ENCODE measurements at regions not wholly inside any gene's neighbourhood (a gene's known extent, or its start where the extent isn't known, plus 50 kb on each side); places are given as distances from the start of the nearest gene placed in this dataset.
"Not testable (repeated sequence)": the region's sequence is repeated elsewhere in the genome, so short reads cannot be mapped to it uniquely, and the experiment has no call there.

DNA sequence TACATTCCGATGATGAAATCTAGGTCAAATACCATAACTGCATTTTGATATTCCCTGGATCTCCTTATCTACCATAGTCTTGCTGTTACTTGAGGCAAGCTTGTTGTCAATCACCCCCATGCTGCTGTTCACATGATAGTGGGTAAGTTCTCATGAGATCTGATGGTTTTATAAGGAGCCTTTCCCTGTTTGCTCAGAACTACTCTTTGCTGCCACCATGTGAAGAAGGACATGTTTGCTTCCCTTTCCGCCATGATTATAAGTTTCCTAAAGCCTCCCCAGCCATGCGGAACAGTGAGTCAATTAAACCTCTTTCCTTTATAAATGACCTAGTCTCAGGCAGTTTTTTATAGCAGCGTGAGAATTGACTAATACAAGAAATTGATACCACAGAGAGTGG lies 432.0 kb downstream of the GLUD2 start:
- Histone ChIP-seq H3K36me3 (ENCODE audit: control insufficient read depth, low read depth, low read length) (no peaks in the 10 kb centered on the region), H3K4me1 (ENCODE audit: control insufficient read depth, low read depth, low read length) (no peaks in the 10 kb centered on the region)

DNA sequence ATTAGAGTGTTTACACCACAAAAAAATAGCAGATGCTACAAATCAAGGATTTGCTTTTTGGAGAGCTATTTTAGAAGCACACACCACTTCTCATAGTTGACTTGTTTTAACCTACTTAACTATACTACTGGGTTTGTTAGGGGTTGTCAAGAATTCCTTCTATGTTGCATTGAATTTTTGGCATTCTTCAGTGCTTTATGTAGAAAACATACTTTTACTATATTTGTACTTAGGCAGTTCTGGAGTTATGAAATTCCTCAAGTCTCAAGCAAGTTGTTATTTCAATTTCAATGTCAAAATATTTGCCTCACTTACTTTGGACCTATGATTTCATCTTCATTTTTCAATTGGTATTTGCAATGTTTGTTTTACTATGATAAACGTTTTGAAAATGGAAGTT lies 449.6 kb downstream of the GLUD2 start:
- no peaks in the 10 kb centered on the region for H3K4me1 ChIP-seq (ENCODE audit: control insufficient read depth, low read depth, low read length)
- no peak overlapping the region for H3K4me3 ChIP-seq (ENCODE audit: low read length)
- H3K9me3 ChIP-seq (ENCODE audit: control insufficient read depth, low read depth, low read length) = peaks cover 4% of the 10 kb centered on the region
- H3K27ac ChIP-seq (ENCODE audit: low read length) = no peak overlapping the region
- H3K36me3 ChIP-seq (ENCODE audit: control insufficient read depth, low read depth, low read length) = no peaks in the 10 kb centered on the region
- no peaks in the 10 kb centered on the region for H3K27me3 ChIP-seq (ENCODE audit: control insufficient read depth, insufficient read depth, low read length)
- H3K9ac ChIP-seq (ENCODE audit: low read length) = no peak overlapping the region

More for the DNA sequence above, 432.0 kb downstream of the GLUD2 start:
- Histone ChIP-seq H3K9ac (ENCODE audit: low read length) (no peak overlapping the region), H3K27me3 (ENCODE audit: control insufficient read depth, insufficient read depth, low read length) (no peaks in the 10 kb centered on the region), H3K9me3 (ENCODE audit: control insufficient read depth, low read depth, low read length) (peaks cover 18% of the 10 kb centered on the region), H3K4me3 (ENCODE audit: low read length) (no peak overlapping the region), H3K27ac (ENCODE audit: low read length) (no peak overlapping the region)

DNA sequence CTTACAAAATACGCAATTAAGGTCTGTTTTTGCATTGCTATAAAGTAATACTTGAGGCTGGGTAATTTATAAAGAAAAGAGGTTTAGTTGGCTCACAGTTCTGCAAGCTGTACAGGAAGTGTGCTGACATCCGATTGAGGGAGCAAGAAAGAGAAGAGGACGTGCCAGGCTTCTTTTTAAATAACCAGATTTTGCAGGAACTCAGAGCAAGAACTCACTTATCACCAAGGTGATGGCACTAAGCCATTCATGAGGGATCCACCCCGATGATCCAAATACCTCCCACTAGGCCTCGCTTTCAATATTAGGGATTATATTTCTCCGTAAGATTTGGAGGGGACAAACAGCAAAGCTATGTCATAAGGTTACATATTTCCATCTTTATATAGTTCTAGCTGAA lies 456.7 kb downstream of the GLUD2 start:
- Histone ChIP-seq H3K27ac (ENCODE audit: low read length) (no peak overlapping the region), H3K27me3 (ENCODE audit: control insufficient read depth, insufficient read depth, low read length) (no peaks in the 10 kb centered on the region), H3K4me1 (ENCODE audit: control insufficient read depth, low read depth, low read length) (no peaks in the 10 kb centered on the region), H3K9ac (ENCODE audit: low read length) (no peak overlapping the region), H3K4me3 (ENCODE audit: low read length) (no peak overlapping the region), H3K9me3 (ENCODE audit: control insufficient read depth, low read depth, low read length) (no peaks in the 10 kb centered on the region), H3K36me3 (ENCODE audit: control insufficient read depth, low read depth, low read length) (no peaks in the 10 kb centered on the region)

DNA sequence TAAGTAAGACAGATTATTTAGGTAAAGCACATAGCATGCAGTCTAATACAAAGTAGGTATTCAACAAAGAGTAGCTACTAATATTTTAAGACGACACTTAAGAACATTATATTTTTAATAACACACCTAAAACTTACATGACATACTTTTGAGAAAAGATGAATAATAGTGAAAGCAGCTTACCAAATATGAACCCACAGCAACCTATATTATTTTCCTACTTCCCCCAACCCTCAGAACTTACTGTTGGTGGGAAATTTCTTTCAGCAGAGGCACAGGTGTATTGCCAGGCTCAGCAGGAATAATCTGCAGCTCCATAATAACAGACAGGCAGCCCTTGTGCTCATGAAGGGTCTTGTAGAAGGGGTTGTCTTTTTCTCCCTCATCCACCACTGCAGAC lies 498.9 kb downstream of the GLUD2 start:
- no peaks in the 10 kb centered on the region for H3K27me3 ChIP-seq (ENCODE audit: control insufficient read depth, insufficient read depth, low read length)
- H3K36me3 ChIP-seq (ENCODE audit: control insufficient read depth, low read depth, low read length) = no peaks in the 10 kb centered on the region
- no peak overlapping the region for H3K9ac ChIP-seq (ENCODE audit: low read length)
- no peak overlapping the region for H3K27ac ChIP-seq (ENCODE audit: low read length)
- H3K4me1 ChIP-seq (ENCODE audit: control insufficient read depth, low read depth, low read length) = no peaks in the 10 kb centered on the region
- H3K9me3 ChIP-seq (ENCODE audit: control insufficient read depth, low read depth, low read length) = peaks cover 22% of the 10 kb centered on the region
- no peak overlapping the region for H3K4me3 ChIP-seq (ENCODE audit: low read length)

DNA sequence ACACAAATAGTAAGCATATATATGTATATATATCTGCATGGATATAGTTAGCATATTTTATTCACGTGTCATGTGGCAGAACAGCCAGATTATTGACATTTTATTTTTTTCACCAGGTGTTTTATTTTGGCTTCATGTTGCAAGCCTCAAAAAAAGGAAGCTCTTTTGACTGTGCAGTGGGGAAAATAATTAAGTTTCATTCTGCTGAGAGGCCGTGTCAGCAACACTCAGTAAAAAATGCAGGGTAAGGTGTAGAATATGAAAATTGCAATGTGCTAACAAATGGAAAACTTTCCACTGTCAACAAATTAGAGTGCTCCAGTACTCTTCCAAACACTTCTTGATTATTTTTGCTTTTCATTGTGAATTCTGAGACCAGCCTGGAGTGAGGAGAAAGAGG lies 511.5 kb downstream of the GLUD2 start:
- peaks cover 5% of the 10 kb centered on the region for H3K9me3 ChIP-seq (ENCODE audit: control insufficient read depth, low read depth, low read length)
- no peaks in the 10 kb centered on the region for H3K27me3 ChIP-seq (ENCODE audit: control insufficient read depth, insufficient read depth, low read length)
- no peaks in the 10 kb centered on the region for H3K4me1 ChIP-seq (ENCODE audit: control insufficient read depth, low read depth, low read length)
- H3K36me3 ChIP-seq (ENCODE audit: control insufficient read depth, low read depth, low read length) = no peaks in the 10 kb centered on the region
- H3K9ac ChIP-seq (ENCODE audit: low read length) = no peak overlapping the region
- H3K27ac ChIP-seq (ENCODE audit: low read length) = no peak overlapping the region
- H3K4me3 ChIP-seq (ENCODE audit: low read length) = no peak overlapping the region

DNA sequence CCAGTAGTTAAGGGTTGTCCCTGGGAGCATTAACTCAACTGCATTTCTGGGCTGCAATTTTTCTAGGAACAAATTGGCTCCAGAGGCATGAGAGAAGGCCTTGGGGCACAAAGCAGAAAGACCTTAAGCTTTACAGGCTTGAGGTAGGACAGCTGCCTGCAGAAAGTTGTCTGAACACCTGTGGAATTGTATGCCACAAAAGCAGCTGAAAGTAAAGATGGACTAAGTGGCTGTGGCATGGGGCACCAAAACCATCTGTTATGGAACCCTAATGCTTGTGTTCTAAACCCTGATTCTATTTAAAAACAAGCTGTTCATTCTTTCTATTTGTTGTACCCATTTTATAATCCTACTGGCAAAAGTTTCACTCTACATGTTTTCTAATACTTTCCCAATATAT lies 515.2 kb downstream of the GLUD2 start:
- Histone ChIP-seq H3K9ac (ENCODE audit: low read length) (no peak overlapping the region), H3K4me3 (ENCODE audit: low read length) (no peak overlapping the region), H3K27ac (ENCODE audit: low read length) (no peak overlapping the region), H3K9me3 (ENCODE audit: control insufficient read depth, low read depth, low read length) (peaks cover 5% of the 10 kb centered on the region), H3K27me3 (ENCODE audit: control insufficient read depth, insufficient read depth, low read length) (no peaks in the 10 kb centered on the region), H3K4me1 (ENCODE audit: control insufficient read depth, low read depth, low read length) (no peaks in the 10 kb centered on the region), H3K36me3 (ENCODE audit: control insufficient read depth, low read depth, low read length) (no peaks in the 10 kb centered on the region)

DNA sequence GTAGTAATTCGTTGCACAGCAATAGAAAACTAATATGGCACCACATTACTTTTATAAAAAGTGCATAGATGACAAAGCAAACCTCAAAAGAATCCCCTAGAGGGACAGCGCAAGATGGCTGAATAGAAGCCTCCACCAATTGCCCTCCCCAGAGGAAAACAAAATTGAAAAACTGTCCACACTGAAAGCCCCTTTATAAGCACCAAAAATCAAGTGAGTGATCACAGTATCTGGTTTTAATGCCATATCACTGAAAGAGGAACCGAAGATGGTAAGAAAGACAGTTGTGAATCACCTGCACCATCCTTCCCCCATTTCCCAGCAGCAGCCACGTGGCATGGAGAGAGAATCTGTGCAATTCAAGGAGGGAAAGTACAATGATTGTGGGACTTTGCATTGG lies 522.2 kb downstream of the GLUD2 start:
- H3K27ac ChIP-seq (ENCODE audit: low read length) = no peak overlapping the region
- no peaks in the 10 kb centered on the region for H3K4me1 ChIP-seq (ENCODE audit: control insufficient read depth, low read depth, low read length)
- no peaks in the 10 kb centered on the region for H3K27me3 ChIP-seq (ENCODE audit: control insufficient read depth, insufficient read depth, low read length)
- H3K9ac ChIP-seq (ENCODE audit: low read length) = no peak overlapping the region
- H3K9me3 ChIP-seq (ENCODE audit: control insufficient read depth, low read depth, low read length) = peaks cover 13% of the 10 kb centered on the region
- H3K4me3 ChIP-seq (ENCODE audit: low read length) = no peak overlapping the region
- no peaks in the 10 kb centered on the region for H3K36me3 ChIP-seq (ENCODE audit: control insufficient read depth, low read depth, low read length)

DNA sequence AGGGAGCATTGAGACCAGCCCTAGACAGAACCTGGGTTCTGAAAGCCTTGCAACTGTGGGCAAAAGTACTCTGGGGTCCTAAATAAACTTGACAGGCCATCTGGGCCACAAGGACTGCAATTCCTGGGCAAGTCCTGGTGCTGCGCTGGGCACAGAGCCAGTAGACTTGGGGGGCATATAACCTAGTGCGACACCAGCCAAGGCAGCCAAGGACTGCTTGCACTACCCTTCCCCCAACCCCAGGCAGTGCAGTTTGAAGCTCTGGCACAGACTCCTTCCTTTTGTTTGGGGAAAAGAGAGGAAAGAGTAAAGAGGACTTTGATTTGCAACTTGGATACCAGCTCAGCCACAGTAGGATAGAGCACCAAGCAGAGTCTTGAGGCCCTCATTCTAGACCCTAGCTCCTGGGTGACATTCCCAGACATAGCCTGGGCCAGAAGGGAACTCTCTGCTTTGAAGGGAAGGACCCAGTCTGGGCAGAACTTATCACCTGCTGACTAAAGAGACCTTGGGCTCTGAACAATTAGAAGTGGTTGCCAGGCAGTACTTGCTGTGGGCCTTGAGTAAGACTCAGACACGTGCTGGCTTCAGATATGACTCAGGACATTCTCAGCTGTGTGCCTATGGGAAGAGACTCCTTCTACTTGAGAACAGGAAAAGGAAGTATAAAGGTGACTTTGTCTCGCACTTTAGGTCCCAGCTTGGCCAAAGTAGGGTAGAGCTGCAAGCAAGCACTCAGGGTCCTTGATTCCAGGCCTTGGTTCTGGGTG lies 522.8 kb downstream of the GLUD2 start:
- no peaks in the 10 kb centered on the region for H3K4me1 ChIP-seq (ENCODE audit: control insufficient read depth, low read depth, low read length)
- peaks cover 10% of the 10 kb centered on the region for H3K9me3 ChIP-seq (ENCODE audit: control insufficient read depth, low read depth, low read length)
- H3K4me3 ChIP-seq (ENCODE audit: low read length) = no peak overlapping the region
- H3K36me3 ChIP-seq (ENCODE audit: control insufficient read depth, low read depth, low read length) = no peaks in the 10 kb centered on the region
- H3K27me3 ChIP-seq (ENCODE audit: control insufficient read depth, insufficient read depth, low read length) = no peaks in the 10 kb centered on the region
- H3K27ac ChIP-seq (ENCODE audit: low read length) = no peak overlapping the region
- no peak overlapping the region for H3K9ac ChIP-seq (ENCODE audit: low read length)

DNA sequence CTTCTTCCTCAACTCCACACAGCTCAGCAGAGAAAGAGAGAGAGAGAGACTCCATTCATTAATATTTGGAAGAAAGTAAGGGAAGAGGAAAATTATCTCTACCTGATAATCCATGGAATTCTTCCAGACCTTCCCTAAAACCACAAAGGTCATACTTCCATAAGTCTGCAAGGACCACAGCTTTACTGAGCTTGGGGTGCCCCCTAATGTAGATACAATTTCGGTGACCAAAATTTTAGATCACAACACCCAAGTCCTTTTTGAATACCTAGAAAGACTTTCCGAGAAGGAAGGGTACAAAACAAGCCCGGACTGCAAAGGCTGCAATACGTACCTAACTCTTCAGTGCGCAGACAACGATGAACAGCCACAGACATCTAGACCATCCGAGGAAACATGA lies 523.9 kb downstream of the GLUD2 start:
- peaks cover 10% of the 10 kb centered on the region for H3K9me3 ChIP-seq (ENCODE audit: control insufficient read depth, low read depth, low read length)
- H3K27me3 ChIP-seq (ENCODE audit: control insufficient read depth, insufficient read depth, low read length) = no peaks in the 10 kb centered on the region
- H3K27ac ChIP-seq (ENCODE audit: low read length) = no peak overlapping the region
- H3K4me1 ChIP-seq (ENCODE audit: control insufficient read depth, low read depth, low read length) = no peaks in the 10 kb centered on the region
- H3K9ac ChIP-seq (ENCODE audit: low read length) = no peak overlapping the region
- no peak overlapping the region for H3K4me3 ChIP-seq (ENCODE audit: low read length)
- no peaks in the 10 kb centered on the region for H3K36me3 ChIP-seq (ENCODE audit: control insufficient read depth, low read depth, low read length)

DNA sequence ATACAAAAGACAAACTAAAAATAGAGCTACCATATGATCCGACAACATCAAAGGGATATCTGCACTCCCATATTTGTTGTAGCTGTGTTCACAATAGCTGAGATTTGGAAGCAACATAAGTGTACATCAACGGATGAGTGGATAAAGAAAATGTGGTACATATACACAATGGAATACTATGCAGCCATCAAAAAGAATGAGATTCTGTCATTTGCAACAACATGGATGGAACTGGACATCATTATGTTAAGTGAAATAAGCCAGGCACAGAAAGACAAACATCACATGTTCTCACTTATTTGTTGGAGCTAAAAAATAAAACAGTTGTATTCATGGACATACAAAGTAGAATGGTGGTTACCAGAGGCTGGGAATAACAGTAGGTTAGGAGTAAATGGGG lies 527.0 kb downstream of the GLUD2 start:
- H3K4me1 ChIP-seq (ENCODE audit: control insufficient read depth, low read depth, low read length) = peaks cover 14% of the 10 kb centered on the region
- not testable (repeated sequence) for H3K27me3 ChIP-seq (ENCODE audit: control insufficient read depth, insufficient read depth, low read length); H3K4me3 ChIP-seq (ENCODE audit: low read length); H3K36me3 ChIP-seq (ENCODE audit: control insufficient read depth, low read depth, low read length); H3K9ac ChIP-seq (ENCODE audit: low read length); H3K27ac ChIP-seq (ENCODE audit: low read length)
- peaks cover 19% of the 10 kb centered on the region for H3K9me3 ChIP-seq (ENCODE audit: control insufficient read depth, low read depth, low read length)

DNA sequence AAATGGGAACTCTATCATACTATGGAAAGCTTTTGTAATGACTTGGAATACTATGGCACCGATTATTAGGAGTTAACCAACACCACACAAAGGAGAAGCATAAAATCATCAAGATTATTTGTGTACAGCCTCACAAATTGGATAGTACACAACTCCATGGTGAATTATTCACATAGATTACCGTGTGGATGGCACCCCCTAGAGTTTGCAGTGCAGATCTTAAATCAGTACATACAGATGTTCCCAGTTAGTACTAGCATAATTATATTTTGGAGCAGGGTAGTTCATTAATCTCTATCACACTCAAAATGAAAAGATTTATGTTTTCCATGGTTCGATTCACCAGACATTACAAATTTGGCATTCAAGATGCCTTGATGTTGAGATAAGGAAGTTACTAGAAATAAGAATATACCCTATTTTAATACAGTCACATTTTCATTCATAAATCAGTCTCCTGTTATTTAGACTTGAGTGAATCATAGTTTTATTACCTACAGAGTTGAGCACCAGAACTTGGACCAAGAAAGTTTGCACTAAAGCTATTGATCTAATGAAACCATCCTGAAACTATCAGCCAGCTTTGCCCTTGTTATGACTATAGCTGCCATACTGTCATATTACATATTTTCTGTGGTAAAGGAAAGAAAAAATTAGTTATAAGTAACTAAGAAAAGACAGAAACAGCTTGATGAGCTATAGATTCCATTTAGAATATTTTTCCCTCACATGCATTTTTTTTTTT lies 531.8 kb downstream of the GLUD2 start:
- peak overlapping the region; percentile 20 for H3K4me3 ChIP-seq (ENCODE audit: low read length)
- no peak overlapping the region for H3K27ac ChIP-seq (ENCODE audit: low read length)
- peaks cover 14% of the 10 kb centered on the region for H3K9me3 ChIP-seq (ENCODE audit: control insufficient read depth, low read depth, low read length)
- no peak overlapping the region for H3K9ac ChIP-seq (ENCODE audit: low read length)
- no peaks in the 10 kb centered on the region for H3K36me3 ChIP-seq (ENCODE audit: control insufficient read depth, low read depth, low read length)
- H3K4me1 ChIP-seq (ENCODE audit: control insufficient read depth, low read depth, low read length) = peaks cover 20% of the 10 kb centered on the region
- H3K27me3 ChIP-seq (ENCODE audit: control insufficient read depth, insufficient read depth, low read length) = peaks cover 4% of the 10 kb centered on the region

DNA sequence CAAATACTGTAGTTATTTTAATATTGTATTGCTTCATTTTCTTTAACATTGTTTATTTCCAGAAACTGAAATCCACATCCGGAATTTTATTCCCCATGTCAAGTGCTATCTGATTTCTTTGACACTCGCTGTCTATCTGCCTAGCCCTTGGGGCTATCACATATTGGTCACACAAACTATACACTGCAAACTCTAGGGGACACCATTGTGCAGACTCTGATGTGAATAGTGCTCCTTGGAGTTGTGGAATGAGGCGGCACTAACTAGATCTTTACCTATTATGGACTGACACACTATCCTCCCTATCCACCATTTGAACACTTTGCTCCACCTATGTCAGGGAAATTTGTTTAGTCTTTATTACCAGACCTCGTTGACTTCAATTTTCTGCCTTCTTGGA lies 534.5 kb downstream of the GLUD2 start:
- Histone ChIP-seq H3K4me3 (ENCODE audit: low read length) (no peak overlapping the region), H3K4me1 (ENCODE audit: control insufficient read depth, low read depth, low read length) (peaks cover 20% of the 10 kb centered on the region), H3K9ac (ENCODE audit: low read length) (no peak overlapping the region), H3K36me3 (ENCODE audit: control insufficient read depth, low read depth, low read length) (no peaks in the 10 kb centered on the region), H3K27ac (ENCODE audit: low read length) (no peak overlapping the region), H3K9me3 (ENCODE audit: control insufficient read depth, low read depth, low read length) (peaks cover 21% of the 10 kb centered on the region), H3K27me3 (ENCODE audit: control insufficient read depth, insufficient read depth, low read length) (peaks cover 4% of the 10 kb centered on the region)
